Dedifferentiated amniotic fluid mesenchymal stem cell (primary cell): ENCODE measurements at regions not wholly inside any gene's neighbourhood (a gene's known extent, or its start where the extent isn't known, plus 50 kb on each side); places are given as distances from the start of the nearest gene placed in this dataset.
"Not testable (repeated sequence)": the region's sequence is repeated elsewhere in the genome, so short reads cannot be mapped to it uniquely, and the experiment has no call there.

Experiments
- DNase-seq: peaks from one replicate; pipeline ENCODE4 v3.0.0-alpha.2; 2016; ENCODE audit errors: extremely low spot score

DNA sequence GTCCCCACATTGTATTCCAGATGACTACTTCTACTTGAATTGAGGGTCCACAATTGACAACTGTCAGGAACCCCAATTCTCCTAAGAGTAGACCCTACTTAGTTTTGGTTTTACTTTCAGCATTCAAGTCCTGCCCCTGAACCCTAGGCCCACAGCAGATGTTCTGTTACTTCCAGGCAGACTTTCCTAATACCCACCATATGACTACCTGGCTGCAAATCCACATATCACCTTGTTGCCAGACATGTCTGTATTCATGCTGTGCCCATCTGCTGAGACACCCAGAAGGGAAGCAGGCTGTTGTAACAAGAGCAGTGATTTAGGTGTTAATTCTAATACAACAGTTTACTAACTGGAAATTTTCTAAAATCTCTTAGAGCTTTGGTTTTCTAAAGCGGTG is 235.1 kb upstream of the CCDC54 start:
- no peak for DNase-seq

DNA sequence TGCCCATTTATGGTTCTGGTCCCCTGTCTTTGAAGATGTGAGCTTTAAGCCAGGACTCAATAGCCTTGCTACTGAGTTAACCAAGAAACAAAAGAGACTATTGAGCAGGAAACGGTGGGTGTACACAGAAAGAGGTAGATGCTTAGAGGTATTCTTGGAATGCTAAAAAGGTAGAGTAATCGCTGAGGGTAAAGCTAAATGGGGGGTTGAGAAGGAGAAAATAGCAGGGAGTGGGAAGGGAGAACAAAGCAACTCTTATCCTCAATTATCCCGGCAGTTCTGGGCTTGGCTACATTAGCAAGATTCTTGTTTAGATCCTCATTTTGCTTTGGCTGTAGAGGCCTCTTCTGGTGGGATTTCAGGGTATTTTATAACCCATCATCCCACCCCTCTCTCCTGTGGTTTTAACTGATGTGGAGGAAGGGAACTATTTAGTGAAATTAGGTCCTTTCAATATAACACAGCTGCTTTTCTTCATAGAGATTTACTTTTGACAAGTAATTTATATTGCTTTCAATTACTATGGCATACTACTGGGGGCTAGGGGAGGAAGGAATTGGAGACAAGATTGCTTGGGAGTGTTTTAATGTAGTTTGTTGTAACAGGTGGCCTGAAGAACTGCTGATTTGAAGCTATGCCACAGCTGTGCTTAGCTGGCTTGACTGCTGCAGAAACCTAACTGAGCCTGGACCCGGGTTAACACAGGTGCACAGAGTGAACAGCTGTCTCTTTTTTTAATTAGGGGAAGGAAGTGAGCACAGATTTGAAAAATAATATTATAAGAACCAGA is 234.3 kb upstream of the CCDC54 start:
- DNase-seq: no peak

DNA sequence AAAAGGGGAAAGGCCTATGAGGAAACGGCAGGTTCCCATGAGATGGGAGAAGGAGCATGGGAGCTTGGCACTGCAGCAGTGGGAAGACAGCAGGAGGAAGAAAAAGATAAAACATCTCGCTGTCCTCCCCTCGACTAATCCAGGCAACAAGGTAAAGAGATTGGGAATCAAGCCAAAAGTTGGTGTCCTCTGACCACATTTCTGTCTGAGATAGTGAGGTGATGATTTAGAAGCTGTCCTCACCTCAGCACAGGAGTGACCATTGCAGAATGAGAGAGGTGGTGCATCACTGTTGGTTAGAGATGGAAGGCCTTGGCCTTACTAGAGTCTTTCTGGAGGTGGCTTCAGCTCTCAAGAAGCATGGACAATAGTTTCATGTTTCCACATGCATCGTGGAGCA is 226.6 kb upstream of the CCDC54 start:
- DNase-seq: no peak

DNA sequence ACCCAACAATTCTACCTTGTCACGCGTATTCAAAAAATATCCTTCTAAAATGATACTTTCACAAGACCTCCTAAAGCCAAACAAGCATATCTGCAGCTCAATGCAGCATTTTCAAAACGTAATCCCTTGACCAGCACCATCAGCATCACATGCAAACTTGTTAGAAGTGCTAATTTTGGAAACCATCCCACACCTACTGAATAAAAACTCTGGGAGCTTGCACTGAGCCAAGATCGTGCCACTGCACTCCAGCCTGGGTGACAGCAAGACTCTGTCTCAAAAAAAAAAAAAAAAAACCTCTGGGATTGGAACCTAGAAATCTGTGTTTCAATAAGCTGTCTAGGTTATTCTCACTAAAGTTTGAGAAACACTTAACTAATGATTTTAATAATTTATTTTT is 223.3 kb upstream of the CCDC54 start:
- DNase-seq: no peak

DNA sequence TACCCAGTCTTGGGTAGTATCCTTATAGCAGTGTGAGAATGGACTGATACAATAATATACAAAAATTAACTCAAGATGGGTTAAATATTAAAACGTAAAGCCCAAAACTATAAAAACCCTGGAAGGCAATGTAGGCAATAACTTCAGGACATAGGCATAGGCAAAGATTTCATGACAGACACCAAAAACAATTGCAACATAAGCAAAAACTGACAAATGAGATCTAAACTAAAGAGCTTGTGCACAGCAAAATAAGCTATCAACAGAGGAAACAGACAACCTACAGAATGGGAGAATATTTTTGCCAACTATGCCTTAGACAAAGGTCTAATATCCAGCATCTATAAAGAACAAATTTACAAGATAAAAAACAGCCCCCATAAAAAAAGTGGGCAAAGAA is 204.8 kb upstream of the CCDC54 start:
- DNase-seq: no peak

DNA sequence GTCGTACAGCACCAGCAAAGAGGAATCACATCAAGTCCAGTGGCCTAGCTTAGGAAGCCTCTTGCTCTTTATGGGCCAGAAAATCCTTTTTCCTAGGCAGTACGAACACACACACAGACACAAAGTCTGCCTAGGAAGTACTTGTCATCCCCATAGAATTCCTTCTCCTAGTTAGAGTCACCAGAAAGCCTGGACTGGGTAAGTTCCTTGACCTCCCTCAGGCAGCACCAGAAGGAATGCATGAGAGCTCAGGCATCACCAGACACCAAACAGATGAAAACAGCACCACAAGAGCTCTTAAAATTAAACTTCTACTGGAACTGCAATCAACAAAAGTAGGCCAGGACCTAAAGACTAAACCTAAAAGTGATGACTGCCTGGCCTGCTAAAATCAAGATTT is 192.9 kb upstream of the CCDC54 start:
- no peak for DNase-seq

DNA sequence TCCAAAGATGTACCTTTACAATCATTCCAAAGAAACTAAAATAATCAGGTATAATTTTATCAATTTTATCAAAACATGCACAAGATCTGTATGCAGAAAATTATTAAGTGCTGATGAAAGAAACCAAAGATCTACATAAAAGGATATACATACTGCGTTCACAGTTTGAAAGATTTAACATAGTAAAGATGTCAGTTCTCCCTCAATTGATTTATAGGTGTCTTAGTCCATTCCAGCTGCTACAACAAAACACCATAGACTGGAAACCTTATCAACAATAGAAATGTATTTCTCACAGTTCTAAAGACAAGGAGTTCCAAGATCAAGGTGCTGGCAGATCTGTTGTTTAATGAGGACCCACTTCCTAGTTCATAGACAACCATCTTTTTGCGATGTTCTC is 189.0 kb upstream of the CCDC54 start:
- no peak for DNase-seq

DNA sequence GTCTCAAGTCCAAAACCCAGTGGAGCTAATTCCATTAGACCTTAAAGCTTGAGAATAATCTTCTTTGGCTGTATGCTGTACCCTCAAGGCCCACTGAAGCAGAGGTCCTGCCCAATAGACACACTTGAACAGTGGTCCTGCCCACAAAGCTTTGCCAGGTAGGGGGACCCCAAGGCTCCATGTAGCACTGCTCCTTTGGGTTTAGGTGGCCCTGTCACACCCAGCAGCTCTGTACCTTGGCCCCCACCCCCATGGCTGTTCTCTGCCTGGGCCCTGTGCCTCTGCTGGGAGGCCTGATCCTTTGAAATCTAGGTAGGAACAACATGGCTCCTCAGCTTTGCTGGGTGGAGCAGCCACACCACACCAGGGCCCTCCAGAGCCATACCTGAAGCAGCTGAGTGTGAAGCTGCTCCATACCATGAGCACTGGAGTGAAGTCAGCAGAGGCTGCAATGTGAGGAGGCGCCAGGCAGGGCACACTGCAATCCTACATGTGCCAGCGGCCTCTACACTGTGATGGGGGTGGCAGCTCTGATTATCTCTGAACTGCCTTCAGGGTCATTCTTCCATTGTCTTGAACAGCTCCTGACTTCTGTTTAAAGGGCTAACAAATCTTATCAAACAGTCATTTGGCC is 188.0 kb upstream of the CCDC54 start:
- no peak for DNase-seq

DNA sequence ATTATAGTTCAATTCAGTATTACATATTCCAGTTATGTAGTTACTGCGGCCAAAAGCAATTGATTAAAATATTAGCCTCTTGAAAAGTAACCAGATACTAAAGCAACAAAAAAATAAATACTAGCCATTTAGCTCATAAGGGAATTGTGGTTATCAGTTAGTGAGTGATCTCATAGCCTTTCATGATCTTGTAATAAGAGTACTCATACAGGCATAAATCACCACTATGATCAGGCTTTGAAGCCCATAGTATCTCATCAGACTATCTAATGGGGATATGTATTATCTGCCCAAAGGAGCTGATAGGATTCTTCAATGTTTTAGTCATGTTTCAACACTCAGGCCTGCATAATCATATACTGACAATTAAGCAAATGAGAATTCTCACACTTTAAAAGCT is 184.1 kb upstream of the CCDC54 start:
- no peak for DNase-seq

DNA sequence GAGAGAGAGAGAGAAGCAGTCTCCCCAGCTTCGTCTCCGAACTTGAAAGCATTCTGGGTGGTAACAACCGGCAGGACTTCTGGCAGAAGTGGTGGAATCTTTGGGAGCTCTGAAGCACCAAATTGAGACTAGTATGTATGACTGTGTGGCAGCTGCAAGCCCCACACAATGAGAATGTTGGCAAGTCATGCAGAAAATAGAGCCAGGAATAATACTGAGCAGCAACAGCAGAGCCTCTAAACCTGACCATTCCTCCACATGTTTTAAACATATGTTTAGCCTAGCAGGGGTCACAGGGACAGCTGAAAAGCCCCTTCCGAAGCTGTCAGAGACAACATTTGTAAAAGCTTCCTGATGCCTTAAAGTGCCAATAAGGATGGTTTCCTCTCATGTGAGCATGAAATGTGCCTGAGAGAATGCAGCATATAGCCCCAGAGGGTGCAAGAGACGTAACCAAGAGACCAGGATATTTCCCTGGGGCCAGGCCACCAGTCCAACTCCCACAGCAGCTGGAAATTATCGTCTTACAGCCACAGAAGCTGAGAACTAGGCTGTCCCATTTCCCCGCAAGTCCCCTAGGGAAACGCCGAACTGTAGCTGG is 178.6 kb upstream of the CCDC54 start:
- DNase-seq: no peak

DNA sequence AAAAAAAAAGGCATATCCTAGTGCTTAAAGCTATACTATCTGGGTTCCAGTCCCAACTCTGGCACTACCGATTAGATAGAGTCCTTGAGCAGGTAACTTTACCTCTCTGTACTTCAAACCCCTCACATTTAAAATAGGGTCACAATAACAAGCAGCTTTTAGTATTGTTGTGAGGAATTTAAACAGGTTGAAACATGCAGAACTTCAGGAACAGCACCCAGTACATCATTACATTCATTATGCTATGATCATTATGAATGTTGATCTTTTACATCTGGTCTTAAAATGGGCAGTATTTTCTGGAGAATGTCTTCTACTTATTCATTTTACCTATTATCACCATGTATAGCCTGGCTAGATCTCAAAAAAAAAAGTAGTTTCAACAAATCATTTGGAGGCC is 176.1 kb upstream of the CCDC54 start:
- no peak for DNase-seq

DNA sequence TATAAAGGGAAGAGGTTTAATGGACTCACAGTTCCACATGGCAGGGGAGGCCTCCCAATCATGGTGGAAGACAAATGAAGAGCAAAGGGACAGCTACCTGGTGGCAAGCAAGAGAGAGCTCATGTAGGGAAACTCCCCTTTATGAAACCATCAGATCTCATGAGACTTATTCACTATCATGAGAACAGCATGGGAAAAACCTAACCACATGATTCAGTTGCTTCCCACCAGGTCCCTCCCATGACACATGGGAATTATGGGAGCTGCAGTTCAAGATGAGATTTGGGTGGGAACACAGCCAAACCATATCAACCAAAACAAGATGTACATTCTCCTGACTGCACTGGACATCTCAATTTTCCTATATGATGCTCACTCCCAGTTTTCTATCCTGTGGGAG is 174.4 kb upstream of the CCDC54 start:
- not testable (repeated sequence) for DNase-seq

DNA sequence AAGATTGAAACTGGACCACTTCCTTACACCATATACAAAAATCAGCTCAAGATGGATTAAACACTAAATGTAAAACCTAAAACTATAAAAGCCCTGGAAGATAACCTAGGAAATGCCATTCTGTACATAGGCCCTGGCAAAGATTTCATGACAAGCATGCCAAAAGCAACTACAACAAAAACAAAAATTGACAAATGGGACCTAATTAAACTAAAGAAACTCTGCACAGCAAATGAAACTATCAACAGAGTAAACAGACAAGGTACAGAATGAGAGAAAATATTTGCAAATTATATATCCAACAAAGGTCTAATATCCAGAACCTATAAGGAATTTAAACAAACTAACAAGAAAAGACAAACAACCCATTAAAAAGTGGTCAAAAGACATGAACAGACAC is 173.1 kb upstream of the CCDC54 start:
- no peak for DNase-seq

DNA sequence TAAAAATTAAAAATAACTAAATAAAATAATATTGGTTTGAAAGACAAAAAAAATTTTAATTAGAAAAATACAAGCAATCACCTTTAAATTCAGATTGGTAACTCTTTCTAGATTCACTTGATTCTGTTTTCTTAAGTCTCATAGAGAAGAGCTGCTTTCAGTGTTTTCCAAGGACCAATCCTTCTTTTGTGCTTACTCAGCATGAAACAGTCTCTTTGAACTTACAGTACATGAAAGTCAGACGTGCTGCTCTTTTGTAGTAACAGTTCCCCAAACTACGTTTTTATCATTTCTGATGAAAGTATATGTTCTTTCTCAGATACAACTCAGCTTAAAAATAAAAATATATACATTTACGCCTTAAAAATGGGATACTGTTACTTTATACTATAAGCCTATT is 171.9 kb upstream of the CCDC54 start:
- DNase-seq: no peak

DNA sequence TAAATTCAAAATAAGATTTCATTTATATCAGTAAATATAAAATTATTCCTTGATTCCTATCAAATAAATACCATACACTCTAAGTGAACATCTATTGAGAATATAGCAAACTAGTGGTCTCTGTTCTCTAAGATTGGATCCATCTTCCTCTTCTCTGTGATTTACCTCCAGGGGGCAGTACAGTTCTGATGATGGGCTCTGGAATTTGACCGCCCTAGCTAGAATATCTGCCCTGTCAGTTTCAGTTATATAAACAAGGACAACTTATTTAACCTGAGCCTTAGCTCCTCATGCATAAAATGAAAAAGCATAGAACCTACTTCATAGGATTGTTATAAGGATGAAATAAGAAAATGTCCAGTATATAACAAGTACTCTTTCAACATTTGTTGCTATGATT is 171.1 kb upstream of the CCDC54 start:
- peak; percentile 69 for DNase-seq

DNA sequence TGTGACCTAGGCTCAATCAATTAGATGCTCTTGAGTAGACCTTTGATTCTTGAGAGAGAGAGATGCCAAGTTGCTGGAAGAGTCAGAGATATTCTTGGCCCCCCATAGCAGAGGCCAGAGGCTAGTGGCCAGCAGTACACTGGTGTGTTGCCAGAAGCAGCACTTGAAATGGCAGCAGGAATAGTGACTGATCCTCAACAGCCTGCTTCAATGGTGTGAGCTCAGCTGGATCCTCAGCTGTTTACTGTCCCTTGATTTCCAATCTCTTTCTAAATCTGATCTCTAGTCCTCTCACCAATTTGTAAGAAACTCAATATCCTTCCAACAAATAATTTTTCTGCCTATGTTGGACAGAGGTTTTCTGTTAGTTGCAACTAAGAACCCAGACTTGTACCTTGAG is 170.3 kb upstream of the CCDC54 start:
- DNase-seq: no peak

DNA sequence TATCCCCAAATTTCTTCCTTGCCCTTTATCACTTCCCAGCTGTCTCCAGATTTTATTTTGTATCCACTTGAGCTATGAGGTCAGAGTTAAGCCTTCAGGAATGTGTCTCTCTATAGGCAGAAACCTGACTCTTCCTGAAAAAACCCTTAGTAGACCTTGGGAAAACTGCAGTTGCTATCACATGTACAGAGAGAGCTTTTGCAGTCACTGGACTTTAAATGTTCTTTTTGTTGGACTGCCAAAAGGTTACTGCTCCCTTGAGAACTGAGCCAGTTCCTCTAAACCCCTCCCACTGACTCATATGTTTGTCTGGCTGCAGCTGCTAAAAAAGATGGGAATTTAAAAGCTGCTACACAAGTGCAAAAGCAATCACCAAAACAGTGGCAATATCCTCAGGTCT is 169.1 kb upstream of the CCDC54 start:
- DNase-seq: peak; percentile 96

DNA sequence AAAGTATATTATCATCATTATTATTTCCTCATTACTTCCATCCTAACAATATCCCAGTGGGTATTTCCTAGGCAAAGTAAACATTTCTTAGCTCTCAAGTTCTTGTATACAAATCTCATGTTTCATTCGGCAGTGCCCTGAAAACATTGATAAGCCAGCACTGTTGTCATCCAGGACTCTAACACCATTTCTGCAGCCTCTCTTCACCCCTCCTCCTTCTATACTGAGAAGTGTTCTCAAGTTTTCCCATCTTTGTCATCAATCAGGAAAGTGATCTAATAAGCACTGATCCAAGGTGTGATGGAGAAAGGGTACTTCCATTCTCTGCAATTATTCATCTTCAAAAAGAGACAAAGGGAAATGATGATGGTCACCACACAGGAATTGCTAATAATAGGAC is 168.4 kb upstream of the CCDC54 start:
- no peak for DNase-seq

DNA sequence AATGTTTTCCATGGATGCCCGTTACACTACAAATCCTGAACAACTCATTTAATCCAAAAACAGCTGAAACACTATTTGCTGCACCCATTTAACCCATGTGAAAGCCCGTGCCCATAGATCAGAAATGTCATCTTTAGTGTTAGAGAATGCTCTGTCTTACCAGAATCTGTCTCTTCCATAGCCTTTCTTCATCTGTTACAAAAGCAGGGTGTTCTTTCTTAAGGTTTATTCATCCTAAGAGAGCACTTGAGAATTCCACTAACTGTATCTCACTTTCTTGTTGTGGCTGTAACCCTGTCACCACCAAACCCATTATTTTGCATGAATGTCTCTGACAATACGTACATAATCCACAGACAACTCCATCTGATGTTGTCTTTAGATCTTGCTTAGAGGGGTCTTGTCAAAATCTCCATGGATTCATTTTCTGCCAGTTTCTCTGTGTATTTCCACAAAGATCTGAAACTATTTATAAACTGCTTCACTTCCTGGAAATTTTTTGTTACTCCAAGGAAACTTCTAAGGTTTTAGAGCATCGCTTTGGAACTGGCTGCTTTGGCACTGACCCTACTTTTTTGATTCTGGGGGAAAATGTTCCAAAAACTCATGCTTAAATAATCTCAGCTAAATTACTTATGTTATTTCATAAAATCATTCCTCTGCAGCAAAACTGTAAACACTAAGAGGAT is 167.8 kb upstream of the CCDC54 start:
- DNase-seq: no peak

DNA sequence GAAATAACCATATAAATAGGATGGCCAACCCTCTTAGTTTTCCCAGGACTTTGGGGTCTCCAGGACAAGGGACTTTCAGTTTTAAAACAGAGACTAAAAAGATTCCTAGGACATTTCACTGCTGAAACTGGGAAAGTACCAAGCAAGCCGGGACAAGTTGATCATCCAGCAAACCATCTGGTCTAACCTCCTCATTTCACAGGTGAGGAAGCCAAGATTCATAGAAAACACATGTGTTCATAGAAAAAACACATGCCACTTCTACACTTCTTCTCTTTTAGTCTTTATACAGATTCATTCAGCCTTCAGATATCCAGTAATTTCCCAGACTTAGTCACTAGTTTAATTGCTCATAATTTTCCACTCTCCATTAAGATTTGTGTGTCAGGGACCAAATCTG is 165.6 kb upstream of the CCDC54 start:
- no peak for DNase-seq

DNA sequence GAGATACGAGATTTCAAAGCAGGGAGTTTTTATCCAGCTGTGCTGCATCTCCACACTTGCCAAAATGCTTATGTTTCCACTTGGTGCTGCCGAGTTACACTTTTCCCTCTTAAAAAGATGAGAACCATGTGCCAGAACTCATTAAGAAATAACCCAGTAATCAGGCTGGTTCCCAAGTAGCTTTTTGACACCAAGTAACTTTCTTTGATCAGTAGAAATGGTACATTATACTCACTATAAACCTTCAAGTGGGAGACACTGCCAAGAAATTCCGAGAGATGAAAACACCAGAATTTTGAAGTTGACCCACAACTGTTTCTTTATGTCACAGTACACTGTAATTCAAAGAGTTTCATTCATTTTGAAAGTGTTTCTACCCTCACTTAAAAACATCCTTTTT is 164.6 kb upstream of the CCDC54 start:
- no peak for DNase-seq

DNA sequence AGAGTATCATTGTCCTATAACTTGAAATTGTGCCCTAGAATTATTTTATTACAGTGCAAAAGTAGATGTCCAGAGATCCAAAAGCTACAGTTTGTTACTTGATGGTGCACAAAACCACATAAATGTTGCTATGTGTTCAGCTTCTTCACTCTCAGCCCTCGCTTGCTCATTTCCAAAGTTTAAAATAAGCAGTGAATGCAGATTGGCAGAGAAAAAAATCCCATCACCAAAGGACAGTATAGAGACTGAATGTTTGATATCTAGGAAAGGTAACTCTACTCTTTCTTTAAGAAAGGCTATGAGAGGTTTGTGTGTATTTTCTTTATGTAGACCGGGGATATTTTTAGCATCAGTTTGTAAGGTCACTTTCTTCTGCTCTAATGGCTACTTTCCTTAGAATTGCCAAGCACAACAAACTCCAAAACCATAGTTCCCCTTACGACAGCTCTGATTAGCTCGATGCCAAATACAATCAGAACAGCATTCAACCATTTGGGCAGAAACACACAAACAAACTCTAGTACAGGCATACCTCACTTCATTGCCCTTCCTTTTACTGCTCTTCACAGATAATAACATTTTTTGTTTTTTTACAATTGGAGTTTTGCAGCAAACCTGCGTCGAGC is 164.1 kb upstream of the CCDC54 start:
- DNase-seq: no peak
